ENCODE measurements at regions not wholly inside any gene's neighbourhood (a gene's known extent, or its start where the extent isn't known, plus 50 kb on each side); places are given as distances from the start of the nearest gene placed in this dataset.

DNA sequence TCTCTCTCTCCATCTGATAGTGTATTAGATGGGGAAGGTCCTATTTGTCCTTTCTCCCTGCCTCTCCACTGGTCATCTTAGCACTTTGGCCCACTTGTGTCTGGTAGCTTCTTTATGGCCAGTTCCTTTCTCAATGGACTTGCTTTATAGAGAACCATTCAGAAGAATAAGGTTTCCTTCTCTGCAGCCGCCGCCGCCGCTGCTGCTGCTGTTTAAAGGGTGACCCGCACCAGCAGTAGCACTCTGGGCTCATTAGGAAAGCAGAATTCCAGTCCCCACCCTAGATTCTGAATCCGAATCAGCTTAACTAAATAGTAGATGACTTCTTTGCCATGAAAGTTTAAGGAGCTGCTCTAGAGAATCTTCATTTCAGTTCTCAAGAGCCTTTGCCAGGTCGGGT is 490.2 kb downstream of the FOXO1 start:
- DNase-seq (no peak), ATAC-seq (no peak)
- Mint-ChIP-seq H3K27me3 (no peaks in the 10 kb centered on the region), H3K27ac (peak overlapping the region; percentile 30), H3K4me1 (no peaks in the 10 kb centered on the region), H3K36me3 (no peaks in the 10 kb centered on the region), H3K9me3 (ENCODE audit: low read depth) (no peaks in the 10 kb centered on the region), H3K4me3 (no peak overlapping the region)
- CTCF ChIA-PET = no interaction called here

DNA sequence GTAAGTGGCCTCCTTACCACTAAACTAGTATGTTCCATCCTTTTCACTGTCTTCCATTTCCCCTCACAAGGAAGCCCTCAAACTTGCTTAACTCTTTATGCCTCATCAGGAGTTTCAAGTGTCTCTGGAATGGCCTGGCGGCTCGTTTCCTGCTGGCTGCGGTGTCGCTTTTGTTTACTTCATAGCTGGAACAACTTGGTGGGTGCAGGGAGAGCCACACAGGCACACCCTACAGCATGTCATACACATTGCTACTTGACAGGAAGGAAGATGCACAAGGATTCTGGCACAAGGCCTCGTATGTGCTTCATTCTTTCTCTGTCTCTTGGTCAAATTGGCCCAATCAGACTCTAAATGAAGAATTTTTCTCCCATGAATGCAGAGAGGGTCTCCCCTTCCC is 488.3 kb downstream of the FOXO1 start:
- H3K27ac Mint-ChIP-seq = no peak overlapping the region
- H3K4me3 Mint-ChIP-seq = no peak overlapping the region
- no peaks in the 10 kb centered on the region for H3K27me3 Mint-ChIP-seq
- H3K9me3 Mint-ChIP-seq (ENCODE audit: low read depth) = no peaks in the 10 kb centered on the region
- ATAC-seq (no peak), DNase-seq (no peak)
- no peaks in the 10 kb centered on the region for H3K36me3 Mint-ChIP-seq
- H3K4me1 Mint-ChIP-seq = no peaks in the 10 kb centered on the region
- CTCF ChIA-PET = no interaction called here

DNA sequence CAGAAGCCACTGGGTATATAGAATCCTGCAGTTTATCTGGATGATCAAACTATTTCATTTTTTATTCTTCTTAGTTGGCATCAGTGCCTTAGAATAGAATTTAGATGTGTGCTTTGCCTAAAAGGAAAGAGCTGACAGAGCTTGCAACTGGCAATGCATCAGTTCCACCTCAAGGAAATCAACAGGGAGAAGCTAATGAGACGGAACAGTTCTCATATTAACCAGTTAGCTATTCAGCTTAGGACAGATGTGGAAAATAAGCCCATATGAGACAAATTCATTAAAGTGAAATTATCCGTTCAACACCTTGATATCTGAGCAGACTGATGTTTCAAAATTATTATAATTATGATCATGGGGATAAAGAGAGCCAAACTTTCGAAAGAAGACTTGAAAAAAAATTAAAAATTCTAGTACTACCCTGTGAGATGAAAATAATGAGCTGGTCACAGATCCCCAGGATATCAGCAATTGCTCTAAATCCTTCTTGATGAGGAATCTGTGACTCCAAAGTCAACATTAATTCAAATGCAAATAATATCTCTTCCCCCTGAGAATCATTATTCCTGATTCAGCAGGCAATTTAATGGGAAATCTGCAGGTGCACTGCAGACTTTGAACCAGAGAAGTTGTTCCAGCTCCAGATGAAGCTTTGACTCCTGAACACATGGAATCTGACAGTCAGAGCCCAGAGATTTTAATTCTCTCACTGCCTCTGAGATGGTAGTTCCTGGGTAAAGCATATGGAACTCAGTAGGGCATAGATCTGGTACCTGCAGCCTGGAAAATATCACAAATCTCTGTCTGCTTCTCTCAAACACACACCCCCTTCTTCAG is 486.8 kb downstream of the FOXO1 start:
- DNase-seq (no peak), ATAC-seq (no peak)
- no peak overlapping the region for H3K4me3 Mint-ChIP-seq
- CTCF ChIA-PET = no interaction called here
- H3K4me1 Mint-ChIP-seq = no peaks in the 10 kb centered on the region
- H3K9me3 Mint-ChIP-seq (ENCODE audit: low read depth) = no peaks in the 10 kb centered on the region
- H3K27me3 Mint-ChIP-seq = no peaks in the 10 kb centered on the region
- no peaks in the 10 kb centered on the region for H3K36me3 Mint-ChIP-seq
- H3K27ac Mint-ChIP-seq = no peak overlapping the region

DNA sequence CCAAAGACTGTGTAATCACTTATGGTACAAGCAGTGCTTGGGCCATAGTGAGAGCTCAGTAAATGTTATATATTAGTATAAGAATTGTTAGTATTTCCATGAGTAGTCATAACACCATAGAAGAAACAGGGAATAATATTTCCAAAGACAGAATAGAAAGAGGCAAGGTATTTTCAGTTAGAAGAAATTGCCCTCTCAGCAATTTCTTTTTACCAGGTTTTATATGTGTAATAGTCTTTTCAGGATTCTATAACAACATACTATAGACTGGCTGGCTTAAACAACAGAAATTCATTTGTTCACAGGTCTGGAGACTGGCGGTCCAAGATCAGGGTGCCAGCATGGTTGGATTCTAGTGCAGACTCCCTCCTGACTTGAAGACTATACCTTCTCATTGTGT is 485.7 kb downstream of the FOXO1 start:
- Mint-ChIP-seq H3K4me3 (no peak overlapping the region), H3K27me3 (no peaks in the 10 kb centered on the region), H3K27ac (no peak overlapping the region), H3K4me1 (no peaks in the 10 kb centered on the region), H3K9me3 (ENCODE audit: low read depth) (no peaks in the 10 kb centered on the region), H3K36me3 (no peaks in the 10 kb centered on the region)
- no peak for DNase-seq
- CTCF ChIA-PET = interaction anchor here (1.0 kb wide), 1 partner anchor 111 kb away, joined by 4 read pairs; no protein-coding TSS in a partner anchor
- ATAC-seq = no peak

DNA sequence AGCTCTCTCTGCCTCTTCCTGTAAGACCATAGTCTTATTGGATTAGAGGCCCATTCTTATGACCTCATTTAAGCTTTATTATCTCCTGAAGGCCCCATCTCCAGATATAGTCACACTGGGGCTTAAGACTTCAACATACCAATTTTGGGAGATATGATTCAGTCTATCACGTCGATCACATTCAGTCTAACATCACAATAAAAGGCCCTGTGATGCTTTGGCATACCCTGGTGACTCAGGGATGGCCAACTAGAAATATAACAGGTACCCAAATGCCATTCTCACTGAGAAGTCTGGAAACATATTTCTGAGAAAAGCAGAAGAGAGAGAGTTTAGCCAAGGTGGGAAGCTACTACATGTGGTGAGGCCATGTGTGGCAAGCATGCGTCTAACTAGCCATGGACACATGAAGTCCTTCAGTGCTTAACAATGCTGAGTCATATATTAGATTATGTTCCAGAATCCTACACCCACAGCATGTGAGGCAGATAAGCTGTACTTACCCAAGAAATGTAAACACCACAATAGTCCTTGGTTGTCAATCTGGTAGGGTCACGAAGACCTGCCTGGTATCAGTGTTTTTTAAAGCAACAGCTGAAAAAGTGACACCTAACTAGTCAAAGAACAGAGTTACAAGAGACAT is 485.1 kb downstream of the FOXO1 start:
- Mint-ChIP-seq H3K4me1 (peaks cover 3% of the 10 kb centered on the region), H3K27me3 (no peaks in the 10 kb centered on the region), H3K4me3 (no peak overlapping the region), H3K36me3 (no peaks in the 10 kb centered on the region), H3K27ac (no peak overlapping the region), H3K9me3 (ENCODE audit: low read depth) (no peaks in the 10 kb centered on the region)
- DNase-seq (no peak), ATAC-seq (no peak)
- CTCF ChIA-PET = interaction anchor here (0.6 to 1.0 kb wide), 2 partner anchors 61 to 112 kb away, joined by 3 to 4 read pairs; no protein-coding TSS in a partner anchor

DNA sequence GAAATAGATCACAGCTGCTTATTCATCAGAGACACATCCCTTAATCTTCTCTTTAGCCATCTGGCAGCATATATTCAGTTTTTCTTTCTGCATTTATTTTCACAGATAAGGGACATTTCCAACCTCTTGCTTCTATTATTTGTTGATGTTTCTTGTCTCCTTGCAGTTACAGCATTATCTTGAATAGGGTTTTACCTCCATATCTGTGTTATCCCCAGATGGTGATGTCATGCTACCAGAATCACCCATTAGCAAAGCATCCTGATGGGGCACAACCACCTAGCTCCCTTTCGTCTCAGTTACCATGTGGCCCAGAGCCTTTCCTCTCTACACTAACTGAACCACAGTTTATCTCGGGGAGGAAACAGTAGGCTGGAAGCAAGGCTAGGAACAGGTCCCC is 483.9 kb downstream of the FOXO1 start:
- no peak for DNase-seq
- Mint-ChIP-seq H3K27me3 (no peaks in the 10 kb centered on the region), H3K4me3 (no peak overlapping the region), H3K27ac (no peak overlapping the region), H3K36me3 (no peaks in the 10 kb centered on the region), H3K4me1 (peaks cover 14% of the 10 kb centered on the region), H3K9me3 (ENCODE audit: low read depth) (no peaks in the 10 kb centered on the region)
- no peak for ATAC-seq
- CTCF ChIA-PET = no interaction called here

DNA sequence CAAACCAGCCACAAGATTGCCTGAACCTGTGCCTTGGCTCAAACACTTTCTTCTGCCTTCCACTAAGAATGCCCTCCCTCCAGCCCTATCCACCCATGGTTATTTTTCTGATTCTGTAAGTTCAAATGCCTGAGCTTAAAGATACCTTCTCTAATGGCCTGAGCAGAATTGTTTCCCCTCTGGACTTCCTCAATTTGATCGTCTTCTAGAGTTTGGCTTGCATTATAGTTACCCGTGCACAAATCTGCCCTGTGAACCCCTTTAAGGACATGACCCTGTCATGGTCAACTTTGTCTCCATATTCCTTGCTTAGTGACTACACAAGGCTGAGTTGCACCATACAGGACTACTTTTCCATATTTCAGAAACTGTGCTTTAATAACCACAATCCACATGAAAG is 481.0 kb downstream of the FOXO1 start:
- H3K36me3 Mint-ChIP-seq = no peaks in the 10 kb centered on the region
- H3K4me1 Mint-ChIP-seq = peaks cover 42% of the 10 kb centered on the region
- H3K9me3 Mint-ChIP-seq (ENCODE audit: low read depth) = no peaks in the 10 kb centered on the region
- DNase-seq (no peak), ATAC-seq (no peak)
- no peak overlapping the region for H3K27ac Mint-ChIP-seq
- H3K4me3 Mint-ChIP-seq = no peak overlapping the region
- CTCF ChIA-PET = interaction anchor here (0.6 to 1.6 kb wide), 2 partner anchors 15 to 27 kb away, joined by 3 read pairs; no protein-coding TSS in a partner anchor
- no peaks in the 10 kb centered on the region for H3K27me3 Mint-ChIP-seq

DNA sequence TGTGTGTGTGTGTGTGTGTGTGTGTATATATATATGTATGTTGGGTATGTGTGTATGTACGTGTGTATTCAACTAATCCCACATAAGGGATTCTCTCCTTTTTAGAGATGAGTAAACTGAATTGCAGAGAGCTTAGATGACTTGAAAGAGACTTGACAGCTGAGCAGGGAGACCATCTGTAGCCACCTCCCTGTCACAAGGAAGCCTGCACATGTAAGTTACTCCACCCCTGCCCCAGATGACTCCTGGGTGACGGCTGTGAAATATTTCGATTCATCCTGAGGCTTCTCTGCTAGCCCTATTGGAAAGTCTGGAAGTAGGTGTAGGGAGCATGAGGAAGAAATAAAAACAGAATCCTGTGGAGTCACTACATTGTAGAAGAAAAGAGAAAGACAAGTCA is 480.4 kb downstream of the FOXO1 start:
- Mint-ChIP-seq H3K4me3 (no peak overlapping the region), H3K4me1 (peaks cover 49% of the 10 kb centered on the region)
- ATAC-seq = no peak

DNA sequence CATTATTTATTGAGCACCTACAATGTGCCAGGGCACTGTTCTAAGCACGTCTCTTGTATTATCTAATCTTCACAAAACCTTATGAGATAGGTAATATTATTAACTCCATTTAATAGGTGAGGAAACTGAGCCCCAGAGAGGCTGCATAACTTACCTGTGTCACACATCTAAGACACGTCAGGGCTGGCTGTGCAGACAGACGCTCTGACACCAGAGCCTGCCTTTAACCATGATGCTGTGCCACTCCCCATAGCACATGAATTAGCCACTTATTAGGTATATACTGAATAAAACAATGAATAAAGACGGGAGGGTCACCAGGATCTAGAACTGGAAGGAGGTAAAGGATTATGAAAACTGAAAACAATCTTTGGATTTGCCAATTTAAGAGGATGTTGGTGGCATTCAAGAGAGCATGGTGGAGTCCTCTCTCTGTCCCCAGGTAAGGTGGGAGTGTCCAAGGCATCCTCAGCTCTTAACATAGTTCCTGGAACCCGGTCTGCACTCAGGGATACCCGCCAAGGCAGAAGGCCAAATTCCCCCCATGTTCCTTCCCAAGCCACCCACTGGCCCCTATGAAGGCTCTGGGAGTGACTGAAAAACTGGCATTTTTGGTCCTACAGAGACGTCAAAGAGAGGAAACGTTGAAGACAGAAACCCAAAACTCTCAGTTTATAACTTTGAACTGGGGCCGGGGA is 479.7 kb downstream of the FOXO1 start:
- Mint-ChIP-seq H3K9me3 (ENCODE audit: low read depth) (no peaks in the 10 kb centered on the region), H3K36me3 (no peaks in the 10 kb centered on the region), H3K4me3 (no peak overlapping the region), H3K27ac (peak overlapping the region; percentile 93), H3K27me3 (no peaks in the 10 kb centered on the region), H3K4me1 (peaks cover 55% of the 10 kb centered on the region)
- DNase-seq (no peak), ATAC-seq (no peak)
- CTCF ChIA-PET = interaction anchor here (0.7 to 1.9 kb wide), 5 partner anchors 16 to 117 kb away, joined by 3 to 5 read pairs (median 3); no protein-coding TSS in a partner anchor

More for the DNA sequence above, 480.4 kb downstream of the FOXO1 start:
- peak overlapping the region; percentile 35 for H3K27ac Mint-ChIP-seq
- no peaks in the 10 kb centered on the region for H3K27me3 Mint-ChIP-seq
- no peaks in the 10 kb centered on the region for H3K9me3 Mint-ChIP-seq (ENCODE audit: low read depth)
- DNase-seq = no peak
- H3K36me3 Mint-ChIP-seq = no peaks in the 10 kb centered on the region
- CTCF ChIA-PET = interaction anchor here (0.6 to 1.8 kb wide), 4 partner anchors 16 to 96 kb away, joined by 3 to 5 read pairs (median 3); no protein-coding TSS in a partner anchor

DNA sequence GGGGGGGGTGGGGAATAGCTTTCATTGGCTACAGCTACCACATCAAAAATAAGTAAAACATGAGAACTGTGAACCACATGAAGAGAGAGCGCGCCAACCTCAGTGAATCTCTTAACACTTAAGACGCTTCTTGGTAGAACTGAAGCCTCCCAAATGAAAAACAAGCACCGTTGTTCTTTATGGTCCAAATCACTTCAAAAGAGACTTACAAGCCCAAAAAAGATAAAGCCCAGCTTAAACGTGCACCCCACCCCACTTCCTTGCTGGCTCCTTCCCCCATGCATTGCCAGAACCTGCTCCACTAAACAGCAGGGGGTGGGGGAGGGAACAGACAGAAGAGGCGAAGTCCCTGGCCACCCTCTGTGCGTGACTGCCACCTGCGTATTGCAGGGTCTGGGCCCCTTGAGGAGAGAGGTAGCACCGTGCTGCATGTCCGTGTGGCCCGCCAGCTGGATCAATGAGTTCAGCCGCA is 479.1 kb downstream of the FOXO1 start:
- no peaks in the 10 kb centered on the region for H3K27me3 Mint-ChIP-seq
- H3K9me3 Mint-ChIP-seq (ENCODE audit: low read depth) = no peaks in the 10 kb centered on the region
- no peaks in the 10 kb centered on the region for H3K36me3 Mint-ChIP-seq
- CTCF ChIA-PET = interaction anchor here (1.1 to 1.9 kb wide), 3 partner anchors 25 to 118 kb away, joined by 3 to 5 read pairs (median 5); no protein-coding TSS in a partner anchor
- DNase-seq (peak; percentile 63), ATAC-seq (peak; percentile 40)
- H3K4me3 Mint-ChIP-seq = peak overlapping the region; percentile 52
- H3K4me1 Mint-ChIP-seq = peaks cover 56% of the 10 kb centered on the region
- peak overlapping the region; percentile 93 for H3K27ac Mint-ChIP-seq

DNA sequence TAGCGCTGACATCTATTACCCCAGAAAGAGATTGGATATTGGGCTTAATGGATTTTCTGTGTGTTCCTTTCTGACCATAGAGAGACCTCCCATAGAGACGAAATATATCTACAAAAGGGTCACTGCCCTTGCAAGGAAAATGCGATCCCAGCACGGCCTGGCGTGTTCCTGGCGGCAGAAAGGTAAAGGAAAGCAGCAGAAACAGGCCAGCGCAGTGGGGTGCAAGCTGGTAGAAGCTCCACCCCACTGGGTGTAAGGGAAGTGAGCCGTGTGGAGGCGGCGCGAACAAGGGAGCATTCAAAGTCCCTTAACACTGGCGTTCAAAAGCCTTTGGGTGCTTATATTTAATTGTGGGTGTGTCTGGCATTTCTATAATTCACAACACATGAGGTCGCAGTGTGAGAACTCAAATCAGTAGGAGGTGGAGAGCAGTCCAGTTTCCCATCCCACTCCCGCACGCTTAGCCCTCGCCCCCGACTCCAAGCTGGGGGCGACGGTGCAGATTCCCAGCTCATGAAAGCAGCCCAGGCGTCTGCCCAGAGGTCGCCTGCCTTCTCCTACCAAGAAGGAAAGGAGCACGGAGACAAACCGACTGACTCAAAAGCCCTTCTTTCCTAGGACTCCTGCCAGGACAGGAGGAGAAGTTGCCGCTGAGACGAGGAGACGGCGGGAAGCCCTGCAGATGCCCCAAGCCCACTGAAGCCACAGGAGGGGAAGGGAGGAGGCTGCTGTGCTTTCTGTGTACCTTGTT is 478.4 kb downstream of the FOXO1 start:
- H3K27me3 Mint-ChIP-seq = no peaks in the 10 kb centered on the region
- H3K36me3 Mint-ChIP-seq = no peaks in the 10 kb centered on the region
- peaks cover 56% of the 10 kb centered on the region for H3K4me1 Mint-ChIP-seq
- no peaks in the 10 kb centered on the region for H3K9me3 Mint-ChIP-seq (ENCODE audit: low read depth)
- ATAC-seq = peak; percentile 55
- peak; percentile 67 for DNase-seq
- H3K27ac Mint-ChIP-seq = peak overlapping the region; percentile 93
- CTCF ChIA-PET = interaction anchor here (1.8 to 1.9 kb wide), 2 partner anchors 98 to 119 kb away, joined by 5 read pairs; no protein-coding TSS in a partner anchor
- H3K4me3 Mint-ChIP-seq = peak overlapping the region; percentile 52

DNA sequence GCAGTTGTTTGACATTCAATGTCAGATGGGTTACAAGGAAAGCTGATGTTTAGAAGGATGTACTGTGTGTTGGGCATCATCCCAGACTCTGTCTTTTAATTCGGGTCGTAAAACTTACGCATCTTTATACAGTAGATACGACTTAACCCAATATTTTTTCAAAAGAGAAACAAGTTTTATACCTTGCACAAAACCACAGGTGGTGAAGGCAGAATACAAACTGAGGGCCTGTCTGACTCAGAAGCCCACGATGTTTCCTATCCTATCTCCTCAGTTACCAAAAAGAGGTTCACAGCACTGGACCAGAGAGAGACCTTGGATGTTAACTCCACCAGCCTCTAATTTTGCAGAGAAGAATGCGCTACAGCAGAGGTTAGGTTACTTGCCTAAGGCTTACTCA is 477.0 kb downstream of the FOXO1 start:
- H3K4me1 Mint-ChIP-seq = peaks cover 56% of the 10 kb centered on the region
- CTCF ChIA-PET = interaction anchor here (0.6 to 2.3 kb wide), 3 partner anchors 120 to 588 kb away, joined by 4 to 9 read pairs (median 4); no protein-coding TSS in a partner anchor
- peak; percentile 63 for ATAC-seq
- no peaks in the 10 kb centered on the region for H3K9me3 Mint-ChIP-seq (ENCODE audit: low read depth)
- H3K27ac Mint-ChIP-seq = peak overlapping the region; percentile 93
- no peaks in the 10 kb centered on the region for H3K36me3 Mint-ChIP-seq
- no peaks in the 10 kb centered on the region for H3K27me3 Mint-ChIP-seq
- peak overlapping the region; percentile 33 for H3K4me3 Mint-ChIP-seq
- peak; percentile 71 for DNase-seq

Measured in activated CD8-positive, alpha-beta memory T cell treated with anti-CD3 and anti-CD28 coated beads, Interleukin-2, amount 10 ng/mL, durations not matched to agents 7 days and 5 days (primary cell).